HepG2 (cell line): ENCODE measurements at regions not wholly inside any gene's neighbourhood (a gene's known extent, or its start where the extent isn't known, plus 50 kb on each side); places are given as distances from the start of the nearest gene placed in this dataset.

Source experiments
- ATAC-seq: fragments of 200-7000 bp; cut with Tn5 transposase; 3 replicates; pipeline ENCODE4 v1.9.1; 2020; ENCODE audit warnings: mild to moderate bottlenecking, moderate library complexity
- BruUV-seq: library from RNA; stranded (reverse); fragments of 400-500 nt; replicated peaks from 2 replicates; lab custom pipeline; 2021; lab: Mats Ljungman, UMichigan
- CTCF ChIA-PET: fragments of 300-600 bp; formaldehyde crosslinking; extraction: SDS; loops from one replicate; lab custom pipeline; 2021; ENCODE audit warnings: low total read pairs, inconsistent platforms, low intra/inter-chr PET ratio; lab: Yijun Ruan, JAX
- POLR2A ChIA-PET: fragments of 350-600 bp; sonication (Branson Sonifier 250); formaldehyde crosslinking; loops from one replicate; lab custom pipeline; 2020; ENCODE audit warnings: antibody characterized with exemption, inconsistent platforms; lab: Yijun Ruan, JAX
- DNase-seq: peaks from one replicate; pipeline ENCODE4 v3.0.0-alpha.2; 2015; ENCODE audit warnings: low spot score
- FAIRE-seq: peaks from 3 replicates; lab custom pipeline; 2011; peaks lifted over from hg19 to GRCh38; lab: Jason Lieb, UNC
- H2AFZ ChIP-seq: one replicate; pipeline ENCODE4 v1.6.1; 2011; ENCODE audit warnings: low read length, inconsistent platforms
- H3K27ac ChIP-seq: fragments of 300-600 bp; 3 replicates; pipeline ENCODE4 v1.8.0; 2011; ENCODE audit warnings: mixed run types, mild to moderate bottlenecking, mixed read lengths, low read length, inconsistent platforms; ENCODE audit not compliant: insufficient read depth; ENCODE audit errors: extremely low read length
- H3K27me3 ChIP-seq, 2 experiments: fragments of 200-600 bp in 1 of 2; 2 replicates in 1 of 2; 3 replicates in 1 of 2; pipeline versions ENCODE4 v1.6.0 to v1.8.0; 2011; ENCODE audit warnings: low read length in 2 of 2, mild to moderate bottlenecking in 2 of 2, moderate library complexity in 2 of 2, inconsistent platforms in 1 of 2; ENCODE audit not compliant: insufficient read depth in 2 of 2, control insufficient read depth in 1 of 2
- H3K36me3 ChIP-seq, 2 experiments: fragments of 200-600 bp in 1 of 2; replicated peaks in 1 of 2; 2 replicates in 1 of 2; 3 replicates in 1 of 2; pipeline versions ENCODE4 v1.5.1 to v1.8.0; 2011; ENCODE audit warnings: low read length in 2 of 2, inconsistent platforms in 1 of 2; ENCODE audit not compliant: insufficient read depth in 2 of 2, control insufficient read depth in 1 of 2
- H3K4me1 ChIP-seq: 2 replicates; pipeline ENCODE4 v1.5.1; 2012; ENCODE audit warnings: low read length, inconsistent platforms; ENCODE audit not compliant: insufficient read depth
- H3K4me2 ChIP-seq: 2 replicates; pipeline ENCODE4 v1.6.0; 2011; ENCODE audit warnings: low read depth, low read length, inconsistent platforms
- H3K4me3 ChIP-seq, 3 experiments: fragments of 200-600 bp in 1 of 3; sonication (generic), shearing (Covaris generic) in 1 of 3; replicated peaks in 1 of 3; 2 replicates each; pipeline ENCODE4 v1.5.1; 2011 to 2016; ENCODE audit warnings: low read length in 3 of 3, inconsistent platforms in 2 of 3, low read depth in 2 of 3, mild to moderate bottlenecking in 2 of 3, control low read depth in 1 of 3, mixed read lengths in 1 of 3; ENCODE audit not compliant: insufficient read depth in 1 of 3
- H3K79me2 ChIP-seq: one replicate; pipeline ENCODE4 v1.6.1; 2011; ENCODE audit warnings: low read length, inconsistent platforms; ENCODE audit not compliant: insufficient read depth
- H3K9ac ChIP-seq: 2 replicates; pipeline ENCODE4 v1.6.0; 2011; ENCODE audit warnings: mild to moderate bottlenecking, low read depth, low read length, inconsistent platforms; ENCODE audit not compliant: insufficient read depth
- H3K9me3 ChIP-seq: 2 replicates; pipeline ENCODE4 v1.5.1; 2012; ENCODE audit warnings: mild to moderate bottlenecking, low read length
- H4K20me1 ChIP-seq: 2 replicates; pipeline ENCODE4 v1.6.0; 2011; ENCODE audit warnings: inconsistent platforms, mild to moderate bottlenecking, low read length, moderate library complexity; ENCODE audit not compliant: insufficient read depth
- HINFP ChIP-seq: sonication (generic); formaldehyde crosslinking; IDR thresholded peaks from 2 replicates; pipeline ENCODE4 v1.4.0; 2020; ENCODE audit warnings: low read depth, mild to moderate bottlenecking, missing genetic modification reagents
- HMGA1 ChIP-seq: sonication (generic); formaldehyde crosslinking; conservative IDR thresholded peaks from 2 replicates; pipeline ENCODE4 v1.4.0; 2020; ENCODE audit warnings: missing genetic modification reagents
- HNF1A ChIP-seq, 2 experiments: sonication (generic) in 1 of 2; formaldehyde crosslinking in 1 of 2; IDR thresholded peaks; 2 replicates each; pipeline versions ENCODE4 v1.4.0 to v1.6.1; 2016 to 2020; ENCODE audit warnings: borderline replicate concordance in 1 of 2, low read depth in 1 of 2, mild to moderate bottlenecking in 1 of 2, missing genetic modification reagents in 1 of 2
- PAXIP1 ChIP-seq: sonication (generic); formaldehyde crosslinking; conservative IDR thresholded peaks from 2 replicates; pipeline ENCODE4 v1.4.0; 2020; ENCODE audit warnings: mild to moderate bottlenecking, missing genetic modification reagents, moderate library complexity
- ZFP36L2 ChIP-seq: sonication (generic); formaldehyde crosslinking; IDR thresholded peaks from 2 replicates; pipeline ENCODE4 v1.4.0; 2020; ENCODE audit warnings: missing genetic modification reagents
- ZNF142 ChIP-seq: sonication (generic); formaldehyde crosslinking; IDR thresholded peaks from 2 replicates; pipeline ENCODE4 v1.4.0; 2020; ENCODE audit warnings: missing genetic modification reagents
- ZNF510 ChIP-seq: sonication (generic); formaldehyde crosslinking; IDR thresholded peaks from 2 replicates; pipeline ENCODE4 v1.4.0; 2020; ENCODE audit warnings: low read depth, mild to moderate bottlenecking, missing genetic modification reagents
- WGBS: methylation state at CpG from one replicate; pipeline ENCODE4 v1.1.6; 2017; ENCODE audit warnings: low lambda C conversion rate; 5-methylcytosine and 5-hydroxymethylcytosine counted together
- in situ Hi-C: cut with HindIII; loops from 2 replicates; pipeline ENCODE4 v1.10.0; 2017; ENCODE audit warnings: low pct_unique_long_range_greater_than_20kb; ENCODE audit not compliant: extremely low pct_ligation_motif_present
- intact Hi-C: fragments of 100-400 bp; cut with micrococcal nuclease; formaldehyde crosslinking; loops from one replicate; pipeline ENCODE4 v1.10.0; 2022; ENCODE audit not compliant: unreplicated experiment

GRCh38 chr9:23438299-23438907 is 387.6 kb downstream of the ELAVL2 start:
- peak; percentile 62 for DNase-seq
- ATAC-seq, result peak; percentile 100
- Histone ChIP-seq H3K9ac (no peak overlapping the region), H3K4me3 (no peak overlapping the region), H2AFZ (no peak overlapping the region), H3K79me2 (no peaks in the 10 kb centered on the region), H3K27me3 (no peaks in the 10 kb centered on the region), H4K20me1 (no peaks in the 10 kb centered on the region), H3K4me2 (peak overlapping the region; percentile 55), H3K36me3 (no peaks in the 10 kb centered on the region), H3K9me3 (no peaks in the 10 kb centered on the region), H3K27ac (no peak overlapping the region), H3K4me1 (peaks cover 17% of the 10 kb centered on the region)
- ChIA-PET CTCF (no interaction called here), POLR2A (no interaction called here)
- WGBS, result 0% methylated on average over 9 of the region's 9 CpGs
- peak; percentile 83 for FAIRE-seq
- intact Hi-C loops, result loop anchor here (2.0 kb wide), 1 partner anchor 316 kb away; no protein-coding TSS in a partner anchor
- no TSS peak for BruUV-seq
- in situ Hi-C loops, result no loop called here
- TF ChIP-seq ZNF510 (CRISPR knock-in tag) (no peak), PAXIP1 (CRISPR knock-in tag) (peak; percentile 36; the same call in 1 of the 2 replicates), ZFP36L2 (CRISPR knock-in tag) (no peak), HNF1A (IDR thresholded peaks at IDR 0.05; ENCODE audit: low read depth) (peak; percentile 84), HNF1A (CRISPR knock-in tag; IDR thresholded peaks at IDR 0.05; ENCODE audit: borderline replicate concordance) (peak; percentile 73), HINFP (no peak), HMGA1 (CRISPR knock-in tag) (no peak), ZNF142 (CRISPR knock-in tag) (no peak)
